OCI-LY3 (cell line): ENCODE measurements at regions not wholly inside any gene's neighbourhood (a gene's known extent, or its start where the extent isn't known, plus 50 kb on each side); places are given as distances from the start of the nearest gene placed in this dataset.

ENCODE experiments used
- H2AFZ ChIP-seq: fragments of 200-600, 300-600 bp; shearing (Covaris generic); 2 replicates; pipeline ENCODE4 v1.6.0; 2014; ENCODE audit warnings: antibody characterized with exemption, low read depth, low read length
- H3K27ac ChIP-seq: fragments of 200-600, 300-600 bp; sonication (generic); 2 replicates; pipeline ENCODE4 v1.5.1; 2014; ENCODE audit warnings: mild to moderate bottlenecking, low read length, moderate library complexity, mixed read lengths
- H3K27me3 ChIP-seq: fragments of 200-600, 300-600 bp; sonication (generic); 2 replicates; pipeline ENCODE4 v1.6.1; 2014; ENCODE audit warnings: low read depth, low read length, mixed read lengths
- H3K36me3 ChIP-seq: fragments of 200-600, 300-600 bp; sonication (generic); replicated peaks from 2 replicates; pipeline ENCODE3; 2014; ENCODE audit warnings: low read depth, low read length, mixed read lengths
- H3K4me1 ChIP-seq: fragments of 300-600, 200-600 bp; sonication (generic); 2 replicates; pipeline ENCODE4 v1.6.1; 2014; ENCODE audit warnings: low read length, mixed read lengths
- H3K4me2 ChIP-seq: fragments of 200-600, 300-600 bp; sonication (generic); 2 replicates; pipeline ENCODE4 v1.6.1; 2014; ENCODE audit warnings: low read length, mixed read lengths
- H3K4me3 ChIP-seq: fragments of 300-600, 200-600 bp; sonication (generic); 2 replicates; pipeline ENCODE4 v1.5.1; 2014; ENCODE audit warnings: antibody characterized with exemption, mild to moderate bottlenecking, low read length, moderate library complexity
- H3K79me2 ChIP-seq: fragments of 300-600, 200-600 bp; shearing (Covaris generic); 2 replicates; pipeline ENCODE4 v1.6.1; 2014; ENCODE audit warnings: mild to moderate bottlenecking, low read length, mixed read lengths
- H3K9ac ChIP-seq: fragments of 300-600, 200-600 bp; shearing (Covaris generic); 2 replicates; pipeline ENCODE4 v1.6.0; 2014; ENCODE audit warnings: mild to moderate bottlenecking, low read length, moderate library complexity
- H3K9me3 ChIP-seq: fragments of 200-600, 300-600 bp; shearing (Covaris generic); 2 replicates; pipeline ENCODE4 v1.6.1; 2014; ENCODE audit warnings: low read length, mixed read lengths; ENCODE audit not compliant: insufficient read depth
- H4K20me1 ChIP-seq: fragments of 200-600, 300-600 bp; sonication (generic); 2 replicates; pipeline ENCODE4 v1.6.1; 2016; ENCODE audit warnings: low read length, mixed read lengths; ENCODE audit not compliant: insufficient read depth
- EZH2phosphoT487 ChIP-seq: fragments of 200-600 bp; shearing (Covaris generic); IDR thresholded peaks from 2 replicates; pipeline ENCODE4 v1.6.1; 2018; ENCODE audit warnings: antibody characterized with exemption, mixed run types, low read depth
- TF ChIP-seq, protein P1 (sequence below): fragments of 200-600, 300-600 bp; sonication (generic); IDR thresholded peaks from 2 replicates; pipeline ENCODE4 v1.5.1; 2014; ENCODE audit warnings: antibody characterized with exemption, low read length, low read depth

DNA sequence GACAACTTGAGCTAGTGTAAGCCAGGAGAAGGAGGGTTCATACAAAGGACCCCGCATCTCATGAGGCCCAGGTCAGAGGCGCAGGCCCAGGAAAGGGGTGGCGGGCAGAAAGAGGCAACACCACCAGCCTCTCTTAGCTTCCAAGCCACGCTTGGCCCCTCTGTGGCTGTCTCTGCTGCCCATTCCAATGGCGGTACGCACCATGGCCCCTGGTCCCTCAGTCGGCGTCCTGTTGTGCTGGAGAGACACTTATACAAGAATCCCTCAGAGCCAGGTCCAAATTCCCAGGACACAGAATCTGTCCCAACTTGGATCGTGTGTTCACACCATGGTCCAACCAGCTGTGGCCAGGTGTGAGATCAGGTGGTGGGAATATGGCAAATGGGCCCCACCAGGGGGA is 127.0 kb upstream of the CDH4 start:
- TF ChIP-seq, protein P1, sequence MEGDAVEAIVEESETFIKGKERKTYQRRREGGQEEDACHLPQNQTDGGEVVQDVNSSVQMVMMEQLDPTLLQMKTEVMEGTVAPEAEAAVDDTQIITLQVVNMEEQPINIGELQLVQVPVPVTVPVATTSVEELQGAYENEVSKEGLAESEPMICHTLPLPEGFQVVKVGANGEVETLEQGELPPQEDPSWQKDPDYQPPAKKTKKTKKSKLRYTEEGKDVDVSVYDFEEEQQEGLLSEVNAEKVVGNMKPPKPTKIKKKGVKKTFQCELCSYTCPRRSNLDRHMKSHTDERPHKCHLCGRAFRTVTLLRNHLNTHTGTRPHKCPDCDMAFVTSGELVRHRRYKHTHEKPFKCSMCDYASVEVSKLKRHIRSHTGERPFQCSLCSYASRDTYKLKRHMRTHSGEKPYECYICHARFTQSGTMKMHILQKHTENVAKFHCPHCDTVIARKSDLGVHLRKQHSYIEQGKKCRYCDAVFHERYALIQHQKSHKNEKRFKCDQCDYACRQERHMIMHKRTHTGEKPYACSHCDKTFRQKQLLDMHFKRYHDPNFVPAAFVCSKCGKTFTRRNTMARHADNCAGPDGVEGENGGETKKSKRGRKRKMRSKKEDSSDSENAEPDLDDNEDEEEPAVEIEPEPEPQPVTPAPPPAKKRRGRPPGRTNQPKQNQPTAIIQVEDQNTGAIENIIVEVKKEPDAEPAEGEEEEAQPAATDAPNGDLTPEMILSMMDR: no peak
- TF ChIP-seq EZH2phosphoT487: no peak
- no peaks in the 10 kb centered on the region for H3K27me3 ChIP-seq

DNA sequence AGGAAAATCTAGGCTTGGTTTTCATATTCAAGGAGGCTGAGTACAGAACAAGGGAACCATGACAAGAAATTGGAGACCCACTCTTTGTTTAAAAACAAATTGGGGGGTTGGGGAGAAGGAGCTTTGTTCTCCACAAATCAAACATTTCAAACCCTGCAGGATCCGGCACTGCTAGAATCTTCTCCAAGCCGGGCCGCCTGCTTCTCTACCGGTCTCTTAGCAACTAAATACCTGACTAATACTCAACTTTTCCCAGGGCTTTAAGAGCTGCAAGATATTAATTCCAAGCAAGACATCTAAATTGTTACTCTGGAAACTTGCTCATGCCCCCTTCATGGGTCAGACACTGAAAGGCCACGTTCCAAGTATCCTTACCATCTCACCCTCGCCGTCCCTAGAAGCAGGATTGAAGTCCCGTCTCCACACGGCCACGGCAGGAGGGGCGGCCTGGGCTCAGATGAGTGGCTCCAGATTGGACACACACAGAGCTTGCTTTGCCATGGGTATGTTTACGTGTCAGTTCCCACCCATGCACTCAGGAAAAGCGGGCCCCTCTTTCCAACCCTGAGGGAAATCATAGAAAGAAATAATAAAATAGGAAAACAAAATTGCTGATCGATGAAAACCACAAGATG is 126.4 kb upstream of the CDH4 start:
- Histone ChIP-seq H4K20me1 (no peaks in the 10 kb centered on the region), H3K79me2 (no peaks in the 10 kb centered on the region), H3K4me2 (no peak overlapping the region), H3K9me3 (no peaks in the 10 kb centered on the region), H2AFZ (no peak overlapping the region), H3K27ac (no peak overlapping the region), H3K4me1 (no peaks in the 10 kb centered on the region), H3K9ac (no peak overlapping the region), H3K27me3 (0 out of 2 replicates have a peak, but pooled peaks cover 2% of the 10 kb centered on the region), H3K4me3 (no peak overlapping the region), H3K36me3 (no peaks in the 10 kb centered on the region)
- TF ChIP-seq, protein P1: no peak
- no peak for TF ChIP-seq EZH2phosphoT487

More for the DNA sequence above, 127.0 kb upstream of the CDH4 start:
- Histone ChIP-seq H3K9ac (no peak overlapping the region), H3K27ac (no peak overlapping the region), H3K4me1 (peaks cover 5% of the 10 kb centered on the region; the same call in 1 of the 2 replicates), H3K9me3 (no peaks in the 10 kb centered on the region), H4K20me1 (no peaks in the 10 kb centered on the region), H3K36me3 (no peaks in the 10 kb centered on the region), H3K4me3 (no peak overlapping the region), H3K4me2 (no peak overlapping the region), H3K79me2 (no peaks in the 10 kb centered on the region), H2AFZ (no peak overlapping the region)

DNA sequence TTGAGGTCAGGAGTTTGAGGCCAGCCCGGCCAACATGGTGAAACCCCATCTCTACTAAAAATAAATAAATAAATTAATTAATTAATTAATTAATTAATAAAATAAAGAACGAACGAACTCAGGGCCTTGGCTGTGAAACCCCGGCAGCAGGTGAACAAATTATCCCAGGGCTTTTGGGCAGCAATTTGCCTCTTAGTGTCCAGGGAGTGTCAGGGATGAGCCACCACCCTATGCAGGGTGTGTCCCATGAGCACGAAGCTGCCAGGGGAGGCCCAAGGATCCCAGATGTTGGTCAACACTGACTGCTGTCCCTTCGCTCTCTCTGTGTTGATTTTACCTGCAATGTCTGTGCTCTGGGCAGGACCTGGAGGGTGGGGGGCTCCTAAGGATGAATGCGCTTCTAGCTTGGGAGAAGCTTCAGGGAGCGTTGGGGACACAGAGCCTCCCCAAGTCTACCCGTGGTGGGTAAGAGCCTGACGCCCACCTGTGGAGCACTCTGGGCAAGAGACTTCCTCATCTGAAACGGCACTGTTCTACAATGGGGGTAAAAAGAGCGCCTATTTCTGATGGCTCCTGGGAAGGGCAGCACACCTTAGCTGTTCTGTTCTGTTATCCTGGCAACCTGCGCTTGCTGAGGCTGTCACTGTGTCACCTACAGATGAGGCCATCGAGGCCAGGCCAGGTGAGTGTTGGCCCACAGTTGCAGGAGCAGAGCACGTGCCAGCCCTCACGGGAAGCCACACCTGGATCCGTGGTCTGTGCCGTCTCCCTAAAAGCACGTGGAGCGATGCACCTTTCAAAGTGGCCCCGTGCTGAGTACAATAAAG is 125.5 kb upstream of the CDH4 start:
- Histone ChIP-seq H3K4me3 (no peak overlapping the region), H3K79me2 (no peaks in the 10 kb centered on the region), H3K27me3 (0 out of 2 replicates have a peak, but pooled peaks cover 5% of the 10 kb centered on the region), H3K27ac (no peak overlapping the region), H3K4me2 (no peak overlapping the region), H2AFZ (no peak overlapping the region), H3K36me3 (no peaks in the 10 kb centered on the region), H3K9ac (no peak overlapping the region), H3K9me3 (no peaks in the 10 kb centered on the region), H3K4me1 (no peaks in the 10 kb centered on the region), H4K20me1 (no peaks in the 10 kb centered on the region)
- no peak for TF ChIP-seq EZH2phosphoT487
- TF ChIP-seq, protein P1: no peak

DNA sequence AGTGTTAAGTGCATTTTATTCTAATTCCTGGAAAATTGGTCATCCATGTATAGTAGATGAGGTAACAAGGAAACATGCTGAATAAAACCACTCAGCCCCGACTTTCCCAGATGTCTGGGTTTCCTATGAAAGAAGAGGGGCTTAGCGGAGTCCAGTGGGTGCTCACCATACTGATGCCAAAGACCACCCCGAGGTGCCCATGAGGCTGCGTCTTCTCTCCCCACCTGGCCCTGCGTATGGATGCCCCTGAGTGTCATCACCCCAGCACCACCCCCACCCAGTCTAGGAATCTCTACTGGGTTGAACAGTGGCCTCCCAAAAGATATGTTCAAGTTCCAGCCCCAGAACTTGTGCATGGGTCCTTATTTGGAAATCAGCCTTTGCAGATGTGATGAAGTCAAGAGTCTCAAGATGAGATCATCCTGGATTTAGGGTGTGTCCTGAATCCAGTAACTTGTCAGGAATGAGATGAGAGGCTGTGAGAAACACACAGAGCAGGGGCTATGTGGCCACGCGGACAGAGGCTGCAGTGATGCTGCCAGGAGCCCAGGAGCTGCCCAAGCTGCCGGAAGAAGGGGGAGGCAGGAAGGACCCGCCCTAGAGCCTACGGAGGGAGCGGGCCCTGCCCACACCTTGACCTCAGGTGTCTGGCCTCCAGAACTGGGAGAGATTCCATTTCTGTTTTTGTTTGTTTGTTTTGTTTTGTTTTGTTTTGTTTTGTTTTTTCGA is 124.6 kb upstream of the CDH4 start:
- 0 out of 2 replicates have a peak, but pooled peaks cover 5% of the 10 kb centered on the region for H3K27me3 ChIP-seq
- H4K20me1 ChIP-seq: no peaks in the 10 kb centered on the region
- no peaks in the 10 kb centered on the region for H3K36me3 ChIP-seq
- no peak overlapping the region for H2AFZ ChIP-seq
- no peak overlapping the region for H3K4me3 ChIP-seq
- no peaks in the 10 kb centered on the region for H3K9me3 ChIP-seq
- no peak overlapping the region for H3K4me2 ChIP-seq
- H3K27ac ChIP-seq: no peak overlapping the region
- no peak for TF ChIP-seq EZH2phosphoT487
- TF ChIP-seq, protein P1: no peak
- no peaks in the 10 kb centered on the region for H3K4me1 ChIP-seq
- H3K9ac ChIP-seq: no peak overlapping the region
- H3K79me2 ChIP-seq: no peaks in the 10 kb centered on the region
